ENCODE measurements at regions not wholly inside any gene's neighbourhood (a gene's known extent, or its start where the extent isn't known, plus 50 kb on each side); places are given as distances from the start of the nearest gene placed in this dataset.
"Not testable (repeated sequence)": the region's sequence is repeated elsewhere in the genome, so short reads cannot be mapped to it uniquely, and the experiment has no call there.

- Histone ChIP-seq H3K9ac (ENCODE audit: low read depth, low read length) (no peak overlapping the region), H3K36me3 (ENCODE audit: insufficient read depth, low read length) (no peaks in the 10 kb centered on the region), H3K4me1 (ENCODE audit: insufficient read depth, low read length) (no peaks in the 10 kb centered on the region), H3K9me3 (ENCODE audit: control insufficient read depth, insufficient read depth, low read length) (no peaks in the 10 kb centered on the region)
These were observed 198.7 kb downstream of the TMA16 start for GRCh38 chr4:163693211-163693610.

DNA sequence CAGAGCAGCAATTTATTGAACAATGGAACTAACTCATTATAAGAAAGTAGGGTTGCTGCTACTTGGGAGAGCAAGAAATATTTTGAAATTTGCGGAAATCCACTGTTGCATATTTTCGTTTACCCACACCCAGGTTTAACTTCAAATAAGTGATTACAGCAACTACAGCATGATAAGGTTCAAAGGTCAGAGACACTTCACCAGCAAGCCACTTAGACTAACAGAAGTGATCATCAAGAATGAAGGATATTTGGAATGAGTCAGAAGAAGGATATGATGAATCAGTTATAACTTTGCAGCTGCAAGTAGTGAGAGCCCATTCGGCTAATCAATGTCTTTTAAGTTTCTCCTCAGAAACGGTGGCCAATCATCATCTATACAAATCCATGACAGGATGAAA lies 199.3 kb downstream of the TMA16 start:
- Histone ChIP-seq H3K36me3 (ENCODE audit: insufficient read depth, low read length) (no peaks in the 10 kb centered on the region), H3K9ac (ENCODE audit: low read depth, low read length) (no peak overlapping the region), H3K9me3 (ENCODE audit: control insufficient read depth, insufficient read depth, low read length) (no peaks in the 10 kb centered on the region), H3K4me1 (ENCODE audit: insufficient read depth, low read length) (no peaks in the 10 kb centered on the region)

DNA sequence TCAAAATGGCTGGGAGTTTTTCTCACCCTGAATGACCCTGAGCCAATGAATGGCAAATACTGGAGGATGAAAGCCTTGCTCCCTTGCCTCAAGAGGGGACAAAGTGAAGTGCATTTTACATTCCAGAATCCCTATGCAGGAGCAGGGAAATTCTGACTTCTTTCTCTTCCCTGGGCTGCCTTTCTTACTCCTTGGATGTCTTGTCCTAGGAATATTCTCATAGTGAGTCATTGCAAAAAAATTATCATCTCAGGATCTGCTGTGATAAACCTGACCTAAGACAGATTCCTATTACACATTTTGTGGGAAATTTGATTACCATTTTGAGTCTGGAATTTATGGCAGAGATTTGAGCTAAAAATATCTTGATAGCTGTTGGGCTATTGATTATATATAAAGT lies 199.9 kb downstream of the TMA16 start:
- no peaks in the 10 kb centered on the region for H3K36me3 ChIP-seq (ENCODE audit: insufficient read depth, low read length)
- no peak overlapping the region for H3K9ac ChIP-seq (ENCODE audit: low read depth, low read length)
- H3K4me1 ChIP-seq (ENCODE audit: insufficient read depth, low read length), result no peaks in the 10 kb centered on the region
- H3K9me3 ChIP-seq (ENCODE audit: control insufficient read depth, insufficient read depth, low read length), result no peaks in the 10 kb centered on the region

DNA sequence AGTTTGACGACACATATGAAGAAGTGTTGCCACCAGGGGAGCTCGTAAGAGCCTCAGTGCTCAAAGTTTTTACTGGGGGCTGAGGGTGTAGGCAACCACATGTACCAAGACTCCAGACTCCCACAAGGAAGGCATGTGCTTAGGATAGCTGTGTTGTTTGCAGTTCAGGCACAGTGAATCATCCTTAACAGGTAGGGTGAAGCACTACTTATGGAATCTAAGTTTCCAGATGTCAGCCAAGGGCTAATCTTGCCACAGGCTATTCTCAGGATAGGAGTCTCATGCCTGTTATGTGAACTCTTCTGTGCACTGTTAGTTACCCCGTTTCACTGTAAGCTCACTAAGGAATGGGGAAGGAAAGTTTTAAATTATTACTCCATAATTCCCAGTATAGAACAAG lies 202.6 kb downstream of the TMA16 start:
- Histone ChIP-seq H3K9ac (ENCODE audit: low read depth, low read length) (no peak overlapping the region), H3K4me1 (ENCODE audit: insufficient read depth, low read length) (no peaks in the 10 kb centered on the region), H3K9me3 (ENCODE audit: control insufficient read depth, insufficient read depth, low read length) (no peaks in the 10 kb centered on the region), H3K36me3 (ENCODE audit: insufficient read depth, low read length) (no peaks in the 10 kb centered on the region)

GRCh38 chr4:163700383-163700782 lies 205.9 kb downstream of the TMA16 start:
- H3K4me1 ChIP-seq (ENCODE audit: insufficient read depth, low read length); H3K36me3 ChIP-seq (ENCODE audit: insufficient read depth, low read length); H3K9ac ChIP-seq (ENCODE audit: low read depth, low read length); H3K9me3 ChIP-seq (ENCODE audit: control insufficient read depth, insufficient read depth, low read length): not testable (repeated sequence)

DNA sequence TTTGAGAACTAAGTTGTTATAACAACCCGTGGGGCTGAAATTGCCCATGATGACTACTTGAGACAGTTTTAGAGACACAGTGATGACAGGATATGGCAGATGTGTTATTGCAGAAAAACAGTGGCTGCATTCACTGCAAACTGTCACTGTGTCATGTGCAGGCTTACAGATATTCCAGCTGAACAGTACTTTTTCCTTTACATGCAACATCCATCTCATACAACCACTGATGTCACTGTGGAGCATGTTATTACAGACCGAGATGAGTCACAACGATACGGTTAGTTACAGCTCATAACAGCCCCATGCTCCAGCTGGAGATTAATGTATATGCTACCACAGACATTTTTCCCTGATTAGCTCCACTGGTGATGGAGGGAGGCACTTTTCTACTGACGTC lies 207.4 kb downstream of the TMA16 start:
- Histone ChIP-seq H3K9me3 (ENCODE audit: control insufficient read depth, insufficient read depth, low read length) (no peaks in the 10 kb centered on the region), H3K4me1 (ENCODE audit: insufficient read depth, low read length) (no peaks in the 10 kb centered on the region), H3K9ac (ENCODE audit: low read depth, low read length) (no peak overlapping the region), H3K36me3 (ENCODE audit: insufficient read depth, low read length) (no peaks in the 10 kb centered on the region)

DNA sequence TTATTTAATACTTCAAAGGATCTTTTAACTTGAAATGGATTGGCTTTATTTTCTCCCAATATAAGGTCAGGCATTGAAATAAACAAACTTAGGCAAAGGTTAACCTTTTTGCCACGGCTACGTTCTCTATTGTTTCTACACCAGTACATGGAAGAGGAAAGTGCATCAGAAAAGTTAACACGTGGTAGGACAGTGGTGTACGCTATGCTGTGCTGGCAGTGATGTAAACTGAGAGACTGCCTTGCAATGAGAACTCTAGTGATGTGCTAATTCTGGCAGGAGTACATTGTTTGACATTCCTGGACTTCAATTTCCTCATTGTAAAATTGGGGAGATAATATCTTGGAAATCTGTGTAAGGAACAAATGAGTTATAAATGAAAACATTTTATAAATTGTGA lies 208.2 kb downstream of the TMA16 start:
- Histone ChIP-seq H3K9me3 (ENCODE audit: control insufficient read depth, insufficient read depth, low read length) (no peaks in the 10 kb centered on the region), H3K9ac (ENCODE audit: low read depth, low read length) (no peak overlapping the region), H3K36me3 (ENCODE audit: insufficient read depth, low read length) (no peaks in the 10 kb centered on the region), H3K4me1 (ENCODE audit: insufficient read depth, low read length) (no peaks in the 10 kb centered on the region)

DNA sequence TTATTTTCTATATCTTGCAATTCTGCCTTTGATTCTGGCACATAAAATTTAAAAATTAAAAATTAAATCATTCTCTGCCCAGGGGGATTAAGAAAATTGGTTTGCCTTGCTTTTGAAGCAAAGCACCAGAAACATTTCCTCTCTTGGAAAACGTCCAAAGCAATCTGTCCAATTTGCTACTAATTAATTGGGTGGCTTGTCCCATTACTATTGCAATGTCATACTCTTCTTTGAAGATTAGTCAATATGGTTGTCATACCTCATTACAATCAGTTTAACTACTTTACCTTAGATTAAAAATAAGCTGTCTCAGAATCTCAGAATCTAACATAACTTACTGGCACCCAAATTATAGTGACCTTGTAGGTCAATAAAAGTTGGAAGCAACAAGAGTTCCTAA lies 208.8 kb downstream of the TMA16 start:
- H3K9ac ChIP-seq (ENCODE audit: low read depth, low read length), result no peak overlapping the region
- H3K36me3 ChIP-seq (ENCODE audit: insufficient read depth, low read length), result no peaks in the 10 kb centered on the region
- no peaks in the 10 kb centered on the region for H3K9me3 ChIP-seq (ENCODE audit: control insufficient read depth, insufficient read depth, low read length)
- H3K4me1 ChIP-seq (ENCODE audit: insufficient read depth, low read length), result no peaks in the 10 kb centered on the region

- H3K9me3 ChIP-seq (ENCODE audit: control insufficient read depth, insufficient read depth, low read length), result no peaks in the 10 kb centered on the region
- no peaks in the 10 kb centered on the region for H3K4me1 ChIP-seq (ENCODE audit: insufficient read depth, low read length)
- no peaks in the 10 kb centered on the region for H3K36me3 ChIP-seq (ENCODE audit: insufficient read depth, low read length)
- no peak overlapping the region for H3K9ac ChIP-seq (ENCODE audit: low read depth, low read length)
These were observed 213.4 kb downstream of the TMA16 start for GRCh38 chr4:163707873-163708272.

- Histone ChIP-seq H3K4me1 (ENCODE audit: insufficient read depth, low read length) (no peaks in the 10 kb centered on the region), H3K9me3 (ENCODE audit: control insufficient read depth, insufficient read depth, low read length) (no peaks in the 10 kb centered on the region), H3K36me3 (ENCODE audit: insufficient read depth, low read length) (no peaks in the 10 kb centered on the region), H3K9ac (ENCODE audit: low read depth, low read length) (no peak overlapping the region)
These were observed 215.1 kb downstream of the TMA16 start for GRCh38 chr4:163709601-163710000.

DNA sequence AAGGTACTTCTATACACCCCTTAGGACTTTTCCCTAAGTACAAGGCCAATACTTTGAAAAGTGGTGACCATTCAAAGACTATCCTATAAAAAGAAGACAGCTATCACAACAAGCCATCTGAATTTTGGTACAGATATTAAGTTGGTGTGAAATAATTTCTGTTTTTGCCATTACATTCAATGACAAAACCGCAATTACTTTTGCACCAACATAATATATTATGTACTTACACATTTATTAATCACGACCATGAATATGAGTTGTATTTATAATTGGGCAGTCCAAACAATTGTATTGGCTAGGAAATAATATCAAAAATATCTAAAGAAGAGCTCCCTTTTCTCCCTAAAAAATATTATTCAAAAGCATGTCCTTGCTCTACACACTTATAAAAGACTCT lies 215.7 kb downstream of the TMA16 start:
- H3K9me3 ChIP-seq (ENCODE audit: control insufficient read depth, insufficient read depth, low read length), result no peaks in the 10 kb centered on the region
- no peak overlapping the region for H3K9ac ChIP-seq (ENCODE audit: low read depth, low read length)
- H3K4me1 ChIP-seq (ENCODE audit: insufficient read depth, low read length), result no peaks in the 10 kb centered on the region
- no peaks in the 10 kb centered on the region for H3K36me3 ChIP-seq (ENCODE audit: insufficient read depth, low read length)

DNA sequence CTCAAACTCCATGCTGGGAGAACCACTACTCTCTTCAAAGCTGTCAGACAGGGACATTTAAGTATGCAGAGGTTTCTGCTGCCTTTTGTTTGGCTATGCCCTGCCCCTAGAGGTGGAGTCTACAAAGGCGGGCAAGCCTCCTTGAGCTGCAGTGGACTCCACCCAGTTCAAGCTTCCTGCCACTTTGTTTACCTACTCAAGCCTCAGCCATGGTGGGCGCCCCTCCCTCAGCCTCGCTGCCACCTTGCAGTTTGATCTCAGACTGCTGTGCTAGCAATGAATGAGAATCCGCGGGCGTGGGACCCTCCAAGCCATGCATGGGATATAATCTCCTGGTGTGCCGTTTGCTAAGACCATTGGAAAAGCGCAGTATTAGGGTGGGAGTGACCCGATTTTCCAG lies 230.0 kb downstream of the TMA16 start:
- not testable (repeated sequence) for H3K4me1 ChIP-seq (ENCODE audit: insufficient read depth, low read length); H3K9ac ChIP-seq (ENCODE audit: low read depth, low read length); H3K9me3 ChIP-seq (ENCODE audit: control insufficient read depth, insufficient read depth, low read length); H3K36me3 ChIP-seq (ENCODE audit: insufficient read depth, low read length)

DNA sequence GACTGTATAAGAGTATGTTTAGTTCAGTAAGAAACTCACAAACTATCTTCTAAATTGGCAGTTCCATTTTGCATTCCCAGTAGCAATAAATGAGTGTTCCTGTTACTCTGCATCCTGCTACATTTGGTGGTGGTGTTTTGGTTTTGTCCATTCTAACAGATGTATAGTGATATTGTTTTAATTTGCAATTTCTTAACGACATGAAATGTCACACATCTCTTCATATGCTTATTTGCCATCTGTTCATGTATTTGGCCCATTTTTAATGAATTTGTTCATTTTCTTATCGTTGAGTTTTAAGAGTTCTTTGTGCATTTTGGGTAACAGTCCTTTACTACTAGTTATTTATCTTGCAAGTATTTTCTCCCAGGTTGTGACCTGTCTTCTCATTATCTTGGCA lies 232.2 kb downstream of the TMA16 start:
- H3K9me3 ChIP-seq (ENCODE audit: control insufficient read depth, insufficient read depth, low read length), result peaks cover 6% of the 10 kb centered on the region; the same call in 1 of the 2 replicates

DNA sequence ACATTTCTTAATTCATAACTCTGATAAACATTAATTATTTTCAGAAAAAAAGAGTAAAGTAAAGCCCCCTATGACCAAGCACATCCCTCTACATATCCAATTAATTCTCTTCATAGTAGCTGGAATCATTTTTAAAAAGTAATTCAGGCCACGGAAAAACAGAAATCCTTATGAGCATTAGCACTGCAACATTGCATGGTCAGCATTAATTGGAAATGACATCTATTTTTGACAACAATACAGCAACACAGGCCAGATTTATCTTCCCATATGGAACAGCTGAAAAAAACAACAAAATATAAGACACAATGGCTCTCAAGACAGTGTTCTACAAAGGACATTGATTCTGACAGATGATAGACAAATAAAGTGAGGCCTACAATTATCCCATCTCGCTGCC lies 236.6 kb downstream of the TMA16 start:
- no peaks in the 10 kb centered on the region for H3K4me1 ChIP-seq (ENCODE audit: insufficient read depth, low read length)
- no peaks in the 10 kb centered on the region for H3K36me3 ChIP-seq (ENCODE audit: insufficient read depth, low read length)
- 0 out of 2 replicates have a peak, but pooled peaks cover 4% of the 10 kb centered on the region for H3K9me3 ChIP-seq (ENCODE audit: control insufficient read depth, insufficient read depth, low read length)
- no peak overlapping the region for H3K9ac ChIP-seq (ENCODE audit: low read depth, low read length)

More for the DNA sequence above, 232.2 kb downstream of the TMA16 start:
- Histone ChIP-seq H3K9ac (ENCODE audit: low read depth, low read length) (no peak overlapping the region), H3K4me1 (ENCODE audit: insufficient read depth, low read length) (no peaks in the 10 kb centered on the region), H3K36me3 (ENCODE audit: insufficient read depth, low read length) (no peaks in the 10 kb centered on the region)

GRCh38 chr4:163732473-163732872 lies 238.0 kb downstream of the TMA16 start:
- Histone ChIP-seq H3K9me3 (ENCODE audit: control insufficient read depth, insufficient read depth, low read length) (0 out of 2 replicates have a peak, but pooled peaks cover 4% of the 10 kb centered on the region), H3K9ac (ENCODE audit: low read depth, low read length) (no peak overlapping the region)

GRCh38 chr4:163736876-163737275 lies 242.4 kb downstream of the TMA16 start:
- H3K9me3 ChIP-seq (ENCODE audit: control insufficient read depth, insufficient read depth, low read length), result no peaks in the 10 kb centered on the region
- no peak overlapping the region for H3K9ac ChIP-seq (ENCODE audit: low read depth, low read length)
- no peaks in the 10 kb centered on the region for H3K36me3 ChIP-seq (ENCODE audit: insufficient read depth, low read length)
- no peaks in the 10 kb centered on the region for H3K4me1 ChIP-seq (ENCODE audit: insufficient read depth, low read length)

More at GRCh38 chr4:163732473-163732872, 238.0 kb downstream of the TMA16 start:
- Histone ChIP-seq H3K36me3 (ENCODE audit: insufficient read depth, low read length) (no peaks in the 10 kb centered on the region), H3K4me1 (ENCODE audit: insufficient read depth, low read length) (no peaks in the 10 kb centered on the region)

All from ES-I3 (cell line).